Naive thymus-derived CD4-positive, alpha-beta T cell (primary cell): ENCODE measurements at regions not wholly inside any gene's neighbourhood (a gene's known extent, or its start where the extent isn't known, plus 50 kb on each side); places are given as distances from the start of the nearest gene placed in this dataset.
A peak's percentile ranks its signal among the peaks of the same experiment; 100 is the strongest.
"Not testable (repeated sequence)": the region's sequence is repeated elsewhere in the genome, so short reads cannot be mapped to it uniquely, and the experiment has no call there.

Experiments used
- ATAC-seq: fragments of 150-1000 bp; cut with Tn5 transposase; 2 replicates; pipeline ENCODE4 v1.10.0; 2021; ENCODE audit warnings: mild to moderate bottlenecking, moderate library complexity
- CTCF ChIA-PET: fragments of 350-600 bp; sonication (Branson Sonifier 250); formaldehyde crosslinking; loops from one replicate; lab custom pipeline; 2021; ENCODE audit warnings: antibody characterized with exemption; lab: Charles Lee
- POLR2A ChIA-PET: fragments of 350-600 bp; sonication (Branson Sonifier 250); formaldehyde crosslinking; loops from one replicate; lab custom pipeline; 2021; ENCODE audit warnings: antibody characterized with exemption, inconsistent platforms; lab: Charles Lee
- DNase-seq, 9 donors: peaks; one replicate each; pipeline versions ENCODE4 v3.0.0 to v3.0.0-alpha.2; 2020 to 2022; ENCODE audit warnings: mixed read lengths in 1 of 9
- H3K27ac ChIP-seq: one replicate; pipeline ENCODE4 v1.7.0; 2013; ENCODE audit warnings: mild to moderate bottlenecking, low read depth, low read length, moderate library complexity
- H3K27me3 ChIP-seq, 2 donors: one replicate each; pipeline ENCODE4 v1.7.0; 2013; ENCODE audit warnings: low read length in 2 of 2, mild to moderate bottlenecking in 2 of 2, moderate library complexity in 2 of 2; ENCODE audit not compliant: control insufficient read depth in 2 of 2, insufficient read depth in 2 of 2
- H3K36me3 ChIP-seq, 3 experiments: 1 replicate in 2 of 3; 2 replicates in 1 of 3; pipeline ENCODE4 v1.7.0; 2013; ENCODE audit warnings: low read length in 3 of 3, mild to moderate bottlenecking in 3 of 3, moderate library complexity in 1 of 3; ENCODE audit not compliant: insufficient read depth in 3 of 3, control insufficient read depth in 2 of 3
- H3K4me1 ChIP-seq, 2 donors: one replicate each; pipeline ENCODE4 v1.7.0; 2013; ENCODE audit warnings: low read length in 2 of 2, mild to moderate bottlenecking in 2 of 2, moderate library complexity in 1 of 2; ENCODE audit not compliant: control insufficient read depth in 2 of 2, insufficient read depth in 2 of 2
- H3K4me3 ChIP-seq: 2 replicates; pipeline ENCODE4 v1.7.0; 2013; ENCODE audit warnings: mild to moderate bottlenecking, low read length
- H3K9me3 ChIP-seq, 3 experiments: 1 replicate in 2 of 3; 2 replicates in 1 of 3; pipeline ENCODE4 v1.7.0; 2013; ENCODE audit warnings: low read length in 3 of 3; ENCODE audit not compliant: control insufficient read depth in 2 of 3
- H3K27ac Mint-ChIP-seq, 9 donors: one replicate each; pipeline ENCODE4 v1.8.0; 2020 to 2022; ENCODE audit warnings: mixed read lengths in 9 of 9, mild to moderate bottlenecking in 8 of 9, moderate library complexity in 5 of 9, inconsistent platforms in 2 of 9
- H3K27me3 Mint-ChIP-seq, 5 donors: one replicate each; pipeline ENCODE4 v1.8.0; 2021 to 2022; ENCODE audit warnings: mixed read lengths in 5 of 5, mild to moderate bottlenecking in 1 of 5
- H3K36me3 Mint-ChIP-seq, 5 donors: one replicate each; pipeline ENCODE4 v1.8.0; 2020 to 2022; ENCODE audit warnings: mixed read lengths in 5 of 5, mild to moderate bottlenecking in 3 of 5, inconsistent platforms in 1 of 5
- H3K4me1 Mint-ChIP-seq, 7 donors: one replicate each; pipeline ENCODE4 v1.8.0; 2020 to 2022; ENCODE audit warnings: mixed read lengths in 7 of 7, mild to moderate bottlenecking in 3 of 7, inconsistent platforms in 1 of 7
- H3K4me3 Mint-ChIP-seq, 10 donors: one replicate each; pipeline ENCODE4 v1.8.0; 2020 to 2022; ENCODE audit warnings: mild to moderate bottlenecking in 10 of 10, mixed read lengths in 10 of 10, moderate library complexity in 6 of 10, inconsistent platforms in 2 of 10
- H3K9me3 Mint-ChIP-seq, 11 donors: one replicate each; pipeline ENCODE4 v1.8.0; 2020 to 2022; ENCODE audit warnings: mixed read lengths in 11 of 11, mild to moderate bottlenecking in 4 of 11, inconsistent platforms in 1 of 11, moderate library complexity in 1 of 11
- intact Hi-C, 2 donors: fragments of 100-400 bp; cut with micrococcal nuclease; formaldehyde crosslinking; loops; one replicate each; pipeline ENCODE4 v1.15.1; 2023

- peak; percentile 72 for ATAC-seq
- H3K36me3 Mint-ChIP-seq, H3K27me3 ChIP-seq, H3K27ac ChIP-seq, H3K36me3 ChIP-seq, H3K27ac Mint-ChIP-seq, POLR2A ChIA-PET, H3K9me3 ChIP-seq, H3K4me1 Mint-ChIP-seq, H3K4me3 ChIP-seq, H3K27me3 Mint-ChIP-seq, H3K4me1 ChIP-seq, intact Hi-C loops, CTCF ChIA-PET, H3K4me3 Mint-ChIP-seq, DNase-seq: not testable (repeated sequence)
- H3K9me3 Mint-ChIP-seq, result peaks cover 5 to 26% (median 16%) of the 10 kb centered on the region in 11 donors
Observed at GRCh38 chr16:88140195-88140594, 189.0 kb downstream of the BANP start.

GRCh38 chr16:88141580-88141979, 190.3 kb downstream of the BANP start:
- Mint-ChIP-seq H3K4me1 (no peaks in the 10 kb centered on the region), H3K36me3 (peaks cover 0 to 10% (median 0%) of the 10 kb centered on the region in 5 donors), H3K4me3 (no peak overlapping the region), H3K9me3 (peaks cover 5 to 26% (median 16%) of the 10 kb centered on the region in 11 donors), H3K27me3 (peaks cover 0 to 8% (median 0%) of the 10 kb centered on the region in 5 donors), H3K27ac (no peak overlapping the region)
- POLR2A ChIA-PET, result no interaction called here
- Histone ChIP-seq H3K27ac (no peak overlapping the region), H3K4me1 (no peaks in the 10 kb centered on the region), H3K36me3 (no peaks in the 10 kb centered on the region), H3K4me3 (no peak overlapping the region), H3K27me3 (no peaks in the 10 kb centered on the region), H3K9me3 (peaks cover 0 to 7% (median 0%) of the 10 kb centered on the region in 3 experiments)
- CTCF ChIA-PET, result no interaction called here
- no peak for ATAC-seq
- intact Hi-C loops, result no loop called here
- DNase-seq, result no peak

- H3K36me3 ChIP-seq, H3K4me1 Mint-ChIP-seq, H3K27me3 ChIP-seq, ATAC-seq, H3K9me3 ChIP-seq, H3K36me3 Mint-ChIP-seq, DNase-seq, H3K27ac ChIP-seq, POLR2A ChIA-PET, H3K27me3 Mint-ChIP-seq, intact Hi-C loops, CTCF ChIA-PET, H3K4me1 ChIP-seq, H3K27ac Mint-ChIP-seq, H3K4me3 ChIP-seq, H3K4me3 Mint-ChIP-seq: not testable (repeated sequence)
- H3K9me3 Mint-ChIP-seq, result peaks cover 4 to 25% (median 16%) of the 10 kb centered on the region in 11 donors
Observed at GRCh38 chr16:88142056-88142935, 191.1 kb downstream of the BANP start.

GRCh38 chr16:88143122-88144027, 192.1 kb downstream of the BANP start:
- H3K36me3 Mint-ChIP-seq, result not testable (repeated sequence)

GRCh38 chr16:88144028-88144511, 192.8 kb downstream of the BANP start:
- Mint-ChIP-seq H3K27me3 (peaks cover 0 to 8% (median 0%) of the 10 kb centered on the region in 5 donors), H3K36me3 (peaks cover 0 to under 1% (median 0%) of the 10 kb centered on the region in 5 donors), H3K4me1 (no peaks in the 10 kb centered on the region), H3K27ac (no peak overlapping the region), H3K9me3 (peaks cover 0 to 9% (median 3%) of the 10 kb centered on the region in 11 donors), H3K4me3 (no peak overlapping the region)
- POLR2A ChIA-PET, result no interaction called here
- ATAC-seq (no peak), DNase-seq (no peak)
- no peaks in the 10 kb centered on the region for H3K4me1 ChIP-seq
- H3K27ac ChIP-seq, result no peak overlapping the region
- H3K36me3 ChIP-seq, result no peaks in the 10 kb centered on the region
- H3K27me3 ChIP-seq, result no peaks in the 10 kb centered on the region
- CTCF ChIA-PET, result interaction anchor here (0.6 kb wide), 1 partner anchor 181 kb away, joined by 3 read pairs; no protein-coding TSS in a partner anchor
- intact Hi-C loops, result no loop called here
- H3K9me3 ChIP-seq, result peaks cover 0 to under 1% (median 0%) of the 10 kb centered on the region in 3 experiments
- no peak overlapping the region for H3K4me3 ChIP-seq

More at GRCh38 chr16:88143122-88144027, 192.1 kb downstream of the BANP start:
- DNase-seq, H3K9me3 ChIP-seq, H3K27ac ChIP-seq, intact Hi-C loops, H3K27me3 Mint-ChIP-seq, CTCF ChIA-PET, H3K36me3 ChIP-seq, ATAC-seq, H3K4me3 ChIP-seq, H3K4me3 Mint-ChIP-seq, H3K4me1 ChIP-seq, H3K4me1 Mint-ChIP-seq, H3K27ac Mint-ChIP-seq, H3K27me3 ChIP-seq, POLR2A ChIA-PET: not testable (repeated sequence)
- peaks cover 0 to 16% (median 10%) of the 10 kb centered on the region in 11 donors for H3K9me3 Mint-ChIP-seq

GRCh38 chr16:88145376-88145775, 194.1 kb downstream of the BANP start:
- H3K4me1 ChIP-seq, ATAC-seq, H3K4me3 Mint-ChIP-seq, H3K27me3 Mint-ChIP-seq, H3K27ac ChIP-seq, H3K4me1 Mint-ChIP-seq, H3K36me3 ChIP-seq, H3K27me3 ChIP-seq, H3K9me3 ChIP-seq, intact Hi-C loops, H3K4me3 ChIP-seq, DNase-seq, H3K27ac Mint-ChIP-seq, H3K9me3 Mint-ChIP-seq, H3K36me3 Mint-ChIP-seq, POLR2A ChIA-PET, CTCF ChIA-PET: not testable (repeated sequence)
